Spleen (tissue), 7 donors: ENCODE measurements at regions not wholly inside any gene's neighbourhood (a gene's known extent, or its start where the extent isn't known, plus 50 kb on each side); places are given as distances from the start of the nearest gene placed in this dataset.

Source experiments
- POLR2A ChIP-seq, 3 donors: fragments of 450-650 bp; IDR thresholded peaks; one replicate each; pipeline ENCODE4 v1.5.1; 2017; ENCODE audit warnings: antibody characterized with exemption in 3 of 3, mild to moderate bottlenecking in 1 of 3
- POLR2AphosphoS5 ChIP-seq, 3 donors: sonication (generic); formaldehyde crosslinking; IDR thresholded peaks; one replicate each; pipeline ENCODE4 v1.5.1; 2017; ENCODE audit warnings: antibody characterized with exemption in 3 of 3
- TF ChIP-seq, protein P1 (sequence below), 11 experiments: fragments of 200-600 bp in 7 of 11; fragments of 450-650 bp in 4 of 11; sonication (generic) in 4 of 11; IDR thresholded peaks in 8 of 11; conservative IDR thresholded peaks in 3 of 11; 1 replicate in 7 of 11; 2 replicates in 4 of 11; pipeline versions ENCODE4 v1.4.0 to v1.8.0; 2016 to 2021; ENCODE audit warnings: antibody characterized with exemption in 11 of 11, inconsistent platforms in 4 of 11, mild to moderate bottlenecking in 1 of 11
- donor health status: DM: no; HTN: no; CAD: no; lungs with moderate emphysema.
- donor health status: DM: no; HTN: no; CAD: no.
- donor health status: DM: no; HTN: no; CAD: no.

GRCh38 chr6:14822012-14822553 is 423.8 kb upstream of the JARID2 start:
- TF ChIP-seq, protein P1, sequence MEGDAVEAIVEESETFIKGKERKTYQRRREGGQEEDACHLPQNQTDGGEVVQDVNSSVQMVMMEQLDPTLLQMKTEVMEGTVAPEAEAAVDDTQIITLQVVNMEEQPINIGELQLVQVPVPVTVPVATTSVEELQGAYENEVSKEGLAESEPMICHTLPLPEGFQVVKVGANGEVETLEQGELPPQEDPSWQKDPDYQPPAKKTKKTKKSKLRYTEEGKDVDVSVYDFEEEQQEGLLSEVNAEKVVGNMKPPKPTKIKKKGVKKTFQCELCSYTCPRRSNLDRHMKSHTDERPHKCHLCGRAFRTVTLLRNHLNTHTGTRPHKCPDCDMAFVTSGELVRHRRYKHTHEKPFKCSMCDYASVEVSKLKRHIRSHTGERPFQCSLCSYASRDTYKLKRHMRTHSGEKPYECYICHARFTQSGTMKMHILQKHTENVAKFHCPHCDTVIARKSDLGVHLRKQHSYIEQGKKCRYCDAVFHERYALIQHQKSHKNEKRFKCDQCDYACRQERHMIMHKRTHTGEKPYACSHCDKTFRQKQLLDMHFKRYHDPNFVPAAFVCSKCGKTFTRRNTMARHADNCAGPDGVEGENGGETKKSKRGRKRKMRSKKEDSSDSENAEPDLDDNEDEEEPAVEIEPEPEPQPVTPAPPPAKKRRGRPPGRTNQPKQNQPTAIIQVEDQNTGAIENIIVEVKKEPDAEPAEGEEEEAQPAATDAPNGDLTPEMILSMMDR (IDR thresholded peaks at IDR 0.05 in 8 of 11, conservative IDR thresholded peaks at IDR 0.05 in 3 of 11), result no peak
- TF ChIP-seq POLR2AphosphoS5 (IDR thresholded peaks at IDR 0.05) (no peak), POLR2A (IDR thresholded peaks at IDR 0.05) (no peak)
